Neuronal stem cell (in vitro differentiated cells): ENCODE measurements at regions not wholly inside any gene's neighbourhood (a gene's known extent, or its start where the extent isn't known, plus 50 kb on each side); places are given as distances from the start of the nearest gene placed in this dataset.

Experiments used
- DNase-seq: peaks from one replicate; pipeline ENCODE4 v3.0.0-alpha.2; 2013; ENCODE audit warnings: low spot score
- H2AFZ ChIP-seq: one replicate; pipeline ENCODE4 v1.6.1; 2013; ENCODE audit warnings: mild to moderate bottlenecking, low read length, inconsistent platforms
- H2AK5ac ChIP-seq: 2 replicates; pipeline ENCODE4 v1.6.1; 2013; ENCODE audit warnings: low read depth, mild to moderate bottlenecking, inconsistent platforms, low read length, moderate library complexity, mixed read lengths
- H2BK120ac ChIP-seq: 2 replicates; pipeline ENCODE4 v1.6.1; 2013; ENCODE audit warnings: low read depth, mild to moderate bottlenecking, inconsistent platforms, low read length, moderate library complexity, mixed read lengths
- H2BK12ac ChIP-seq: one replicate; pipeline ENCODE4 v1.6.1; 2013; ENCODE audit warnings: low read length, inconsistent platforms
- H2BK15ac ChIP-seq: 2 replicates; pipeline ENCODE4 v1.6.1; 2013; ENCODE audit warnings: mild to moderate bottlenecking, low read length, inconsistent platforms, mixed read lengths
- H2BK5ac ChIP-seq: one replicate; pipeline ENCODE4 v1.6.1; 2013; ENCODE audit warnings: inconsistent platforms, mild to moderate bottlenecking, low read length, moderate library complexity
- H3K14ac ChIP-seq: one replicate; pipeline ENCODE4 v1.6.1; 2013; ENCODE audit warnings: low read length, inconsistent platforms
- H3K18ac ChIP-seq: 2 replicates; pipeline ENCODE4 v1.6.1; 2013; ENCODE audit warnings: low read length, inconsistent platforms
- H3K23ac ChIP-seq: 2 replicates; pipeline ENCODE4 v1.6.1; 2013; ENCODE audit warnings: low read depth, mild to moderate bottlenecking, mixed read lengths, low read length, inconsistent platforms; ENCODE audit not compliant: poor library complexity
- H3K27ac ChIP-seq: replicated peaks from 3 replicates; pipeline ENCODE4 v1.5.1; 2013; ENCODE audit warnings: low read length, inconsistent platforms
- H3K27me3 ChIP-seq, 3 experiments: 2 replicates each; pipeline ENCODE4 v1.6.1; 2013; ENCODE audit warnings: low read length in 3 of 3, mild to moderate bottlenecking in 2 of 3, inconsistent platforms in 1 of 3, low read depth in 1 of 3, mixed read lengths in 1 of 3, moderate library complexity in 1 of 3; ENCODE audit not compliant: control insufficient read depth in 3 of 3, insufficient read depth in 3 of 3
- H3K36me3 ChIP-seq, 2 donors: replicated peaks in 1 of 2; 2 replicates each; pipeline ENCODE4 v1.6.1; 2013; ENCODE audit warnings: low read length in 2 of 2; ENCODE audit not compliant: control insufficient read depth in 2 of 2, insufficient read depth in 2 of 2
- H3K4ac ChIP-seq: 2 replicates; pipeline ENCODE4 v1.6.1; 2013; ENCODE audit warnings: inconsistent platforms, mild to moderate bottlenecking, low read length, moderate library complexity
- H3K4me1 ChIP-seq, 2 donors: 1 replicate in 1 of 2; 2 replicates in 1 of 2; pipeline ENCODE4 v1.6.1; 2013; ENCODE audit warnings: low read length in 2 of 2, low read depth in 1 of 2; ENCODE audit not compliant: control insufficient read depth in 2 of 2, insufficient read depth in 1 of 2
- H3K4me2 ChIP-seq: one replicate; pipeline ENCODE4 v1.6.1; 2013; ENCODE audit warnings: mild to moderate bottlenecking, low read length, inconsistent platforms; ENCODE audit not compliant: insufficient read depth, poor library complexity, severe bottlenecking
- H3K4me3 ChIP-seq, 2 donors: 2 replicates each; pipeline ENCODE4 v1.5.1; 2013; ENCODE audit warnings: low read length in 2 of 2, mild to moderate bottlenecking in 2 of 2, inconsistent platforms in 1 of 2, moderate library complexity in 1 of 2
- H3K79me1 ChIP-seq: one replicate; pipeline ENCODE4 v1.6.1; 2013; ENCODE audit warnings: low read depth, mild to moderate bottlenecking, inconsistent platforms, low read length, moderate library complexity
- H3K9ac ChIP-seq: one replicate; pipeline ENCODE4 v1.6.1; 2013; ENCODE audit warnings: mild to moderate bottlenecking, low read depth, low read length, inconsistent platforms; ENCODE audit not compliant: poor library complexity
- H3K9me3 ChIP-seq, 2 donors: replicated peaks in 1 of 2; 2 replicates each; pipeline versions ENCODE3 to v1.6.1; 2013; ENCODE audit warnings: low read length in 2 of 2, mild to moderate bottlenecking in 2 of 2, inconsistent platforms in 1 of 2, low read depth in 1 of 2, mixed read lengths in 1 of 2, moderate library complexity in 1 of 2; ENCODE audit not compliant: control insufficient read depth in 2 of 2, insufficient read depth in 1 of 2
- H4K8ac ChIP-seq: one replicate; pipeline ENCODE4 v1.6.1; 2013; ENCODE audit warnings: low read depth, mild to moderate bottlenecking, inconsistent platforms, low read length, moderate library complexity
- H4K91ac ChIP-seq: one replicate; pipeline ENCODE4 v1.6.1; 2013; ENCODE audit warnings: low read length, low read depth, mild to moderate bottlenecking, inconsistent platforms; ENCODE audit not compliant: poor library complexity
- WGBS, 2 donors: extraction: QIAGEN DNeasy Blood & Tissue Kit; methylation state at CpG; one replicate each; pipeline ENCODE4 v1.1.7; 2013; ENCODE audit warnings: missing lambda C conversion rate in 2 of 2, mixed read lengths in 1 of 2; ENCODE audit not compliant: insufficient read length in 2 of 2, insufficient replicate concordance in 1 of 2; ENCODE audit errors: extremely low coverage in 2 of 2; 5-methylcytosine and 5-hydroxymethylcytosine counted together

DNA sequence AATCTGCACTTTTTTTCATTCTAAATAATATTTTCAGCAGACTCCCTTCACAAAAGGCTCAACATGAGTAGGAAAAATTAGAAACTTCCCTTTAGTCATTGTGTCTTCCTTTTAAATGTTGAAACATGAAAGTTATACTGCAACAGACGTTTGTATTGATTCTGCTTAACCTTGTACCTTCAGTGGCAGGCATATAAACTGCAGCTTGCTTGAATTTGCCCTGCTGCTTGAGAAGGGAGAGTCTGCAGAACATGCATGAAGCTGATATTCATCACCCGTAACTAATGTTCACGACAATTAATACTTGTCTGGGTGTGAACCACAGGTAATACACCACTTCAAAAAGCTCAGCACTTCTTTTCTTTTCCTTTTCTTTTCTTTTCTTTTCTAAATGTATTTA is 294.7 kb upstream of the LRP1B start:
- no CpG with 5 or more reads among the region's 3 CpGs for WGBS, 2 donors
- Histone ChIP-seq H3K23ac (no peak overlapping the region), H3K18ac (no peak overlapping the region), H2BK120ac (no peak overlapping the region), H3K9ac (no peak overlapping the region), H3K9me3 (no peaks in the 10 kb centered on the region), H2AK5ac (no peak overlapping the region), H3K79me1 (no peaks in the 10 kb centered on the region), H4K8ac (no peak overlapping the region), H3K4me3 (no peak overlapping the region), H3K36me3 (no peaks in the 10 kb centered on the region), H3K4me1 (no peaks in the 10 kb centered on the region), H2BK5ac (no peak overlapping the region), H4K91ac (no peak overlapping the region), H3K4ac (no peak overlapping the region), H3K14ac (no peak overlapping the region), H3K27ac (no peak overlapping the region), H3K4me2 (no peak overlapping the region), H2AFZ (no peak overlapping the region), H3K27me3 (no peaks in the 10 kb centered on the region), H2BK12ac (no peak overlapping the region), H2BK15ac (no peak overlapping the region)
- no peak for DNase-seq

DNA sequence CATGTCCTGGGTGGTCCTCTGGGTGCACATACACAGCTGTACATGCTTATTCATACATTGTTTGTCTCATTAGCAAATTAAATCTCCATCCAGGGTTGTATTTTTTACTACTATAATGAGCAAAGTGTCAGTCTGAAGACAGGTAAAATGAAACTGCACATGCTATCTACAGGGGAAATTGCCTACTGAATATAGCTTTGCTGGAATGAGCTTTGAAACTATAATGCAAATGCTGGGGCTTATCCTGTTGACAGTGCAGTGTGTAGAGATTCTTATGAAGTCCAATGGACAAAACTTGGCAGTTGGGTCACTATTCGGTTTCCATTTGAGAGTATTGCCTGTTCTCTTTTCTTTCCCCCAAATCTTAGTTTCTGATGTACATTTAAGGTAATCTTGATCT is 292.8 kb upstream of the LRP1B start:
- no peak overlapping the region for H2BK5ac ChIP-seq
- no peak overlapping the region for H4K91ac ChIP-seq
- H3K4me2 ChIP-seq: no peak overlapping the region
- no peaks in the 10 kb centered on the region for H3K36me3 ChIP-seq
- no peak overlapping the region for H3K4ac ChIP-seq
- no peak overlapping the region for H2BK15ac ChIP-seq
- no peaks in the 10 kb centered on the region for H3K79me1 ChIP-seq
- H2AFZ ChIP-seq: no peak overlapping the region
- H3K18ac ChIP-seq: no peak overlapping the region
- no peak overlapping the region for H3K14ac ChIP-seq
- H2AK5ac ChIP-seq: no peak overlapping the region
- H2BK12ac ChIP-seq: no peak overlapping the region
- no peaks in the 10 kb centered on the region for H3K4me1 ChIP-seq
- no CpG with 5 or more reads among the region's 1 CpG for WGBS, 2 donors
- H3K4me3 ChIP-seq: no peak overlapping the region
- no peaks in the 10 kb centered on the region for H3K9me3 ChIP-seq
- no peak overlapping the region for H3K23ac ChIP-seq
- no peaks in the 10 kb centered on the region for H3K27me3 ChIP-seq
- DNase-seq: no peak
- H3K27ac ChIP-seq: no peak overlapping the region
- H4K8ac ChIP-seq: no peak overlapping the region
- H2BK120ac ChIP-seq: no peak overlapping the region
- no peak overlapping the region for H3K9ac ChIP-seq

DNA sequence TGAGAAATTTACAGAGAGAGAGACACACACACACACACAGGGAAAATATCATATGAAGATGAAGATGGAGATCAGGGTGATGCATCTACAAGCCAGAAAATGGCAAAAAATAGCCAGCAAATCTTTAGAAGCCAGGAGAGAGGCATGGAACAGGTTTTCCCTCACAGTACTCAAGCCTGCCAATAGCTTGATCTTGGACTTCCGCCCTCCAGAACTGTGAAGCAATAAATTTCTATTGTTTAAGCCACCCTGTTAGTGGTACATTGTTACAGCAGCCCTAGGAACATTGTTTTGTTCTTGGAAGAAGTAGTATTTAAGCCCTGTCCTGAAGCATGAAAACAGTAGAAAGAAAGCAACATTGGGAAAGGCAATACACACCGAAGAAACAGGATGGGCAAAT is 292.0 kb upstream of the LRP1B start:
- Histone ChIP-seq H3K27ac (no peak overlapping the region), H3K4me1 (no peaks in the 10 kb centered on the region), H3K23ac (no peak overlapping the region), H2BK120ac (no peak overlapping the region), H4K91ac (no peak overlapping the region), H2BK12ac (no peak overlapping the region), H3K36me3 (no peaks in the 10 kb centered on the region), H3K9ac (no peak overlapping the region), H2AK5ac (no peak overlapping the region), H3K4ac (no peak overlapping the region), H3K4me3 (no peak overlapping the region), H4K8ac (no peak overlapping the region), H3K79me1 (no peaks in the 10 kb centered on the region), H2BK5ac (no peak overlapping the region), H3K4me2 (no peak overlapping the region), H3K27me3 (no peaks in the 10 kb centered on the region), H3K14ac (no peak overlapping the region), H2BK15ac (no peak overlapping the region), H2AFZ (no peak overlapping the region), H3K18ac (no peak overlapping the region), H3K9me3 (no peaks in the 10 kb centered on the region)
- no peak for DNase-seq
- no CpG with 5 or more reads among the region's 2 CpGs for WGBS, 2 donors

DNA sequence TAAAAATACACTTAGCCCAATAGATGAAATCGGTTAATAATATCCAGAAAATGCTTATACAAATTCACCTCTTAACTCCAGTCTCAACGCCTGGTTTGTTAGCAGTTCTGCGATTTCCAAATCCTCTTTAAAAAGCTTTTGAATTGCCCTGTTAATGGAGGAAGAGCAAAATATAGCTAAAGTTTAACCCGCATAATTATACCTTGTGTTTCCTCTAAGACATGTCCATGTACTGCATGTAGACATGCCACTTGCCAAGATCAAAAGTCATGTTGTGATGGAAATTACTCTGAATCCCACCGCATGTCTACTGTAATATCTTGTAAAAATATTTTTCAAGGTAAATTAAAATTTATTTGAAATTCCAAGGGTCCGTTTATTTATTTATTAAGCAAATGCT is 291.2 kb upstream of the LRP1B start:
- Histone ChIP-seq H3K23ac (no peak overlapping the region), H2BK5ac (no peak overlapping the region), H2BK120ac (no peak overlapping the region), H4K91ac (no peak overlapping the region), H2AFZ (no peak overlapping the region), H2BK15ac (no peak overlapping the region), H3K9ac (no peak overlapping the region), H3K4me1 (no peaks in the 10 kb centered on the region), H3K27me3 (no peaks in the 10 kb centered on the region), H3K4ac (no peak overlapping the region), H3K4me2 (no peak overlapping the region), H2AK5ac (no peak overlapping the region), H3K4me3 (no peak overlapping the region), H3K36me3 (no peaks in the 10 kb centered on the region), H3K79me1 (no peaks in the 10 kb centered on the region), H2BK12ac (no peak overlapping the region), H3K9me3 (no peaks in the 10 kb centered on the region), H3K18ac (no peak overlapping the region), H4K8ac (no peak overlapping the region), H3K27ac (no peak overlapping the region), H3K14ac (no peak overlapping the region)
- no CpG with 5 or more reads among the region's 6 CpGs for WGBS, 2 donors
- no peak for DNase-seq
